OCI-LY3 (cell line): ENCODE measurements at regions not wholly inside any gene's neighbourhood (a gene's known extent, or its start where the extent isn't known, plus 50 kb on each side); places are given as distances from the start of the nearest gene placed in this dataset.

Source experiments
- EZH2phosphoT487 ChIP-seq: fragments of 200-600 bp; shearing (Covaris generic); IDR thresholded peaks from 2 replicates; pipeline ENCODE4 v1.6.1; 2018; ENCODE audit warnings: antibody characterized with exemption, mixed run types, low read depth
- TF ChIP-seq, protein P1 (sequence below): fragments of 200-600, 300-600 bp; sonication (generic); IDR thresholded peaks from 2 replicates; pipeline ENCODE4 v1.5.1; 2014; ENCODE audit warnings: antibody characterized with exemption, low read length, low read depth

DNA sequence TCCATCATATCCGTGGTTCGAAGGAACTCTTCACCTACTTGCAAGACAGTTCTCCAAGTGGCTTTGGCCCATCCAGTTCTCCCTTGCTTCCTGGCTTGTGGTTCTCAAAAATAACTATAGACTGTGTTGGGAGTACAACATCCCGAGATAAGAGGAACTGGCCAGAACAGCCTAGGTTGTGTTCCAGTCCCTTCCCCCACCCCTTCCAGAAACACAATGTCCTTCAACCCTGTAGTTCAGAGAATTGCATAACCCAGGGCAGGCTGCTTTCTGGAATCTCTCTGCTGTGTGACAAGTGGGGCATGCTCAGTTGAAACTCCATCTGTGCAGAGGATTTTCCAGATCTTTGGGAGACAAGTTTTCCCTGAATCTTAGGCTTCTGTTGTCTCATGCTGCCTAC is 206.5 kb downstream of the PCDH10 start:
- TF ChIP-seq, protein P1, sequence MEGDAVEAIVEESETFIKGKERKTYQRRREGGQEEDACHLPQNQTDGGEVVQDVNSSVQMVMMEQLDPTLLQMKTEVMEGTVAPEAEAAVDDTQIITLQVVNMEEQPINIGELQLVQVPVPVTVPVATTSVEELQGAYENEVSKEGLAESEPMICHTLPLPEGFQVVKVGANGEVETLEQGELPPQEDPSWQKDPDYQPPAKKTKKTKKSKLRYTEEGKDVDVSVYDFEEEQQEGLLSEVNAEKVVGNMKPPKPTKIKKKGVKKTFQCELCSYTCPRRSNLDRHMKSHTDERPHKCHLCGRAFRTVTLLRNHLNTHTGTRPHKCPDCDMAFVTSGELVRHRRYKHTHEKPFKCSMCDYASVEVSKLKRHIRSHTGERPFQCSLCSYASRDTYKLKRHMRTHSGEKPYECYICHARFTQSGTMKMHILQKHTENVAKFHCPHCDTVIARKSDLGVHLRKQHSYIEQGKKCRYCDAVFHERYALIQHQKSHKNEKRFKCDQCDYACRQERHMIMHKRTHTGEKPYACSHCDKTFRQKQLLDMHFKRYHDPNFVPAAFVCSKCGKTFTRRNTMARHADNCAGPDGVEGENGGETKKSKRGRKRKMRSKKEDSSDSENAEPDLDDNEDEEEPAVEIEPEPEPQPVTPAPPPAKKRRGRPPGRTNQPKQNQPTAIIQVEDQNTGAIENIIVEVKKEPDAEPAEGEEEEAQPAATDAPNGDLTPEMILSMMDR: no peak
- no peak for TF ChIP-seq EZH2phosphoT487
